Breast epithelium (tissue), 4 donors: ENCODE measurements at regions not wholly inside any gene's neighbourhood (a gene's known extent, or its start where the extent isn't known, plus 50 kb on each side); places are given as distances from the start of the nearest gene placed in this dataset.

Experiments
- DNase-seq, 2 donors: peaks; one replicate each; pipeline ENCODE4 v3.0.0-alpha.2; 2019; ENCODE audit warnings: low spot score in 2 of 2
- H3K27ac ChIP-seq, 2 donors: fragments of 200-600 bp; sonication (generic) in 1 of 2; one replicate each; pipeline ENCODE4 v1.5.1; 2016 to 2019; ENCODE audit warnings: mild to moderate bottlenecking in 1 of 2
- H3K27me3 ChIP-seq, 2 donors: fragments of 200-600 bp; sonication (generic) in 1 of 2; one replicate each; pipeline versions ENCODE4 v1.5.1 to v1.6.0; 2017 to 2019; ENCODE audit warnings: control low read depth in 1 of 2, mild to moderate bottlenecking in 1 of 2
- H3K36me3 ChIP-seq: fragments of 200-600 bp; one replicate; pipeline ENCODE4 v1.5.1; 2019
- H3K4me1 ChIP-seq, 2 donors: fragments of 200-600 bp; sonication (generic); one replicate each; pipeline ENCODE4 v1.5.1; 2016 to 2019; ENCODE audit warnings: control low read depth in 1 of 2
- H3K4me3 ChIP-seq, 3 donors: fragments of 200-600 bp; sonication (generic); 1 replicate in 2 of 3; 2 replicates in 1 of 3; pipeline ENCODE4 v1.5.1; 2016 to 2019; ENCODE audit warnings: mild to moderate bottlenecking in 3 of 3, moderate library complexity in 2 of 3
- H3K9me3 ChIP-seq, 2 donors: fragments of 200-600 bp; sonication (generic) in 1 of 2; one replicate each; pipeline ENCODE4 v1.5.1; 2016 to 2019; ENCODE audit warnings: control low read depth in 1 of 2
- CTCF ChIP-seq, 3 donors: fragments of 450-650 bp; IDR thresholded peaks; one replicate each; pipeline ENCODE4 v1.5.1; 2016 to 2017; ENCODE audit warnings: antibody characterized with exemption in 3 of 3, mild to moderate bottlenecking in 3 of 3, moderate library complexity in 3 of 3
- POLR2A ChIP-seq: fragments of 450-650 bp; IDR thresholded peaks from one replicate; pipeline ENCODE4 v1.6.1; 2016; ENCODE audit warnings: antibody characterized with exemption, mild to moderate bottlenecking, moderate library complexity
- POLR2AphosphoS5 ChIP-seq, 3 donors: sonication (generic); formaldehyde crosslinking; IDR thresholded peaks; one replicate each; pipeline ENCODE4 v1.6.1; 2017; ENCODE audit warnings: antibody characterized with exemption in 3 of 3
- intact Hi-C: fragments of 100-400 bp; cut with DNase I; formaldehyde crosslinking; loops from one replicate; pipeline ENCODE4 v1.15.1; 2023; ENCODE audit warnings: low total_unique reads

- Histone ChIP-seq H3K9me3 (no peaks in the 10 kb centered on the region), H3K27me3 (no peaks in the 10 kb centered on the region), H3K27ac (peak overlapping the region in 1 of 2 donors; percentile 23), H3K4me1 (no peaks in the 10 kb centered on the region), H3K4me3 (no peak overlapping the region), H3K36me3 (no peaks in the 10 kb centered on the region)
- TF ChIP-seq CTCF (IDR thresholded peaks at IDR 0.05) (no peak), POLR2AphosphoS5 (IDR thresholded peaks at IDR 0.05) (no peak), POLR2A (no peak)
- intact Hi-C loops: no loop called here
- DNase-seq: no peak
These were observed 280.4 kb downstream of the C1D start for GRCh38 chr2:67782443-67782842.

DNA sequence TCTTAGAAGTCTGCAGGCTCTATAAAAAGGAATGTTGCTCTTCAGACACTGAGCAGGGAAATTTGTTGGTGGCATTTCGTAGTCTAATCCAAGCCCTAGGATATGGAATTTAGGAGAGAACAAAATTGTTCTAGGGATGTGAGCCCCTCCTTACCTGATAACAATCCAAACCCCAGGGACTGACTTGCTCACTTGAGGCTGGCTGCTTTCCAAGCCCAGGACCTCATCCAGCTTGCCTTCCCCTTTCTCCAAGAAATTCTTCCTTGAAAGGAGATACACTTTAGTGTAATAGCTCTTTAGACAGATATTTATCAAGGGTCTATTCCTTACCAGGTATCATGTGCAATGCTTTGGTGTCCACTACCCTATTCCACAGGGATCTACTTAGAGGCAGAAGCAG is 279.8 kb downstream of the C1D start:
- Histone ChIP-seq H3K4me1 (no peaks in the 10 kb centered on the region), H3K27me3 (no peaks in the 10 kb centered on the region), H3K27ac (peak overlapping the region in 1 of 2 donors; percentile 23), H3K9me3 (no peaks in the 10 kb centered on the region), H3K4me3 (no peak overlapping the region), H3K36me3 (no peaks in the 10 kb centered on the region)
- intact Hi-C loops: no loop called here
- DNase-seq: no peak
- no peak for TF ChIP-seq POLR2AphosphoS5 (IDR thresholded peaks at IDR 0.05)
- TF ChIP-seq POLR2A: no peak
- TF ChIP-seq CTCF (IDR thresholded peaks at IDR 0.05): no peak

DNA sequence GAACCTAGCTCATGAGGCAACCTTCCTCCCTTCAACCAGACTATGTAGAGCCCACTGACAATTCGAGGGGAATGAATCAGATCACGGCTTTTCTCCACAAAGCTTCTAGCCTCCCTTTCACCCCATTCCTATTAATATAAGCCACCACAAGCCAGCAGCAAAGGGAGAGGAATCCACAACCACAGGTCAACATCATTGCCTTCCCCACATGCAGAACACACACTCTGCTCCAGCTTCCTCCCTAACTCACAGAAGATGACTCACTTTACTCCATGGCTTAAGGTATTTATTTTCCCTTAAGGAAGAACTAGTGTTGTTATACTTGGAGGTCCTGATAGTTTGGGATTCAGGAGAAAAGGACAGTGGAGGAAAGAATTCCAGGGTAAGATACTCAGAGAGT is 272.2 kb downstream of the C1D start:
- Histone ChIP-seq H3K4me3 (no peak overlapping the region), H3K27me3 (no peaks in the 10 kb centered on the region), H3K27ac (no peak overlapping the region), H3K36me3 (no peaks in the 10 kb centered on the region), H3K4me1 (peaks cover 0 to 8% of the 10 kb centered on the region in 2 donors), H3K9me3 (no peaks in the 10 kb centered on the region)
- DNase-seq: no peak
- TF ChIP-seq POLR2AphosphoS5 (IDR thresholded peaks at IDR 0.05) (no peak), CTCF (IDR thresholded peaks at IDR 0.05) (no peak), POLR2A (no peak)
- intact Hi-C loops: no loop called here

GRCh38 chr2:67792191-67792590 is 270.6 kb downstream of the C1D start:
- DNase-seq: no peak
- H3K4me1 ChIP-seq: peaks cover 0 to 8% of the 10 kb centered on the region in 2 donors
- no peaks in the 10 kb centered on the region for H3K36me3 ChIP-seq
- H3K27me3 ChIP-seq: no peaks in the 10 kb centered on the region
- H3K4me3 ChIP-seq: no peak overlapping the region
- H3K27ac ChIP-seq: no peak overlapping the region
- TF ChIP-seq POLR2A: no peak
- TF ChIP-seq POLR2AphosphoS5 (IDR thresholded peaks at IDR 0.05): no peak
- TF ChIP-seq CTCF (IDR thresholded peaks at IDR 0.05): no peak
- intact Hi-C loops: no loop called here
- H3K9me3 ChIP-seq: no peaks in the 10 kb centered on the region

DNA sequence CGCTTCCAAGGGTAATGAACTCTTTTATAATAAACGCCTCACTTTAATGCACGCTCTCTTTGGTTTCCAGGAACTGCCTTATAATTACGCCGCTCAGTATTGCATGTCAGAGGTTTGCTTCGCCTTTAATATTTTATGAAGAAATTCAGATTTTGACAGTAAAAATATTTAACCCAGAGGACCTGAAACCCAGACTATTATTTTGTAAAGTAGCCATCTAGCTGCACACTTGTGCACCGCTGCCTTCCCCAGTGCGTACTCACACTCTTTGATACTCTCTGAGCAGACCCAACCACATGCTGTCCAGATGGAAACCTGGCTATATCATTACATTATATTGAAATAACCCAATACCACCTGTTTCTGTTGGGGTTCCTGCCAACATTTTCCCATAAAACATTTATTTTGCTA is 270.1 kb downstream of the C1D start:
- Histone ChIP-seq H3K4me3 (no peak overlapping the region), H3K27me3 (no peaks in the 10 kb centered on the region), H3K9me3 (no peaks in the 10 kb centered on the region), H3K27ac (no peak overlapping the region), H3K36me3 (no peaks in the 10 kb centered on the region), H3K4me1 (peaks cover 0 to 8% of the 10 kb centered on the region in 2 donors)
- intact Hi-C loops: no loop called here
- no peak for DNase-seq
- TF ChIP-seq POLR2A (no peak), POLR2AphosphoS5 (IDR thresholded peaks at IDR 0.05) (no peak), CTCF (IDR thresholded peaks at IDR 0.05) (no peak)
